HL-60 (cell line): ENCODE measurements at regions not wholly inside any gene's neighbourhood (a gene's known extent, or its start where the extent isn't known, plus 50 kb on each side); places are given as distances from the start of the nearest gene placed in this dataset.

Experiments
- CTCF ChIP-seq: IDR thresholded peaks from one replicate; pipeline ENCODE4 v1.5.1; 2011; ENCODE audit warnings: low read length, control low read depth, inconsistent platforms; ENCODE audit not compliant: insufficient read depth
- REST ChIP-seq: IDR thresholded peaks from 2 replicates; pipeline ENCODE4 v1.6.1; 2012; ENCODE audit warnings: low read depth; ENCODE audit not compliant: insufficient replicate concordance

- TF ChIP-seq CTCF (no peak), REST (no peak)
Observed at GRCh38 chr2:206375956-206376355, 67.4 kb upstream of the ADAM23 start.
